ENCODE measurements at regions not wholly inside any gene's neighbourhood (a gene's known extent, or its start where the extent isn't known, plus 50 kb on each side); places are given as distances from the start of the nearest gene placed in this dataset.

DNA sequence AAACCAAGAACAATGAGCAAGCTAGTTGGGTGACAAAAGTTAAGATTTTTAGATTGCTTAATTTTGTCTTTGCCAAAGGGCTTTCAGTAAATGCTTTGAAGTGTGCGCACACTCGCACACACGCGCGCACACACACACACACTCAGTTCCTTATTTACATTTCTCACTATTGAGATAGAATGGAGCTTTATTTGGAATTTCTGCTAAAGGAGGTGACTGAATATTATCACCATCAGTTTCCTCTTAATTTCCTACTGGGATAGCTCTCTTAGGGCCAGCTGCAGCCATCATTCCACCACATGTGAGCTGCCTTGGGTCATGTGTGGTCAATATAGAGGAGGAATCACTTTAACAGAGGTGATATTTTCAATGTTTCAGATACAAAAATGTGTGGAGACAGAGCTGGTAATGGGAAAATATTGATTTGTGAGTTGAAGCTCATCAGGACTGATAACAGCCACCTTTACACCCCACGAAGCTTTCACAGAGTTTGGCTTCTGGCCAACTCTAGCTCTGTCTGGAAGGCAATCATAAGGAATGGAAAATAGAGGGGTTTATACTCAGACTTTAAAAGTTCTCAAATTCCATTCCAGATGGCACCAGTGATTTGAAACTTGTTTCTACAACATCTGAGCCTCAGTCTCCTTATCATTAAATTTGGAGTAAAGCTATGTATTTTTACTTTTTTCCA, 99.9 kb downstream of the MACIR start:
- no peaks in the 10 kb centered on the region for H3K4me1 ChIP-seq
- H3K27ac ChIP-seq, result no peak overlapping the region
- in situ Hi-C loops (cut with MboI; ENCODE audit: low sequenced_read_pairs in 4 of 4) (no loop called here), intact Hi-C loops (cut with DNase I; ENCODE audit: low total_unique reads) (no loop called here)
- TF ChIP-seq, protein P1, sequence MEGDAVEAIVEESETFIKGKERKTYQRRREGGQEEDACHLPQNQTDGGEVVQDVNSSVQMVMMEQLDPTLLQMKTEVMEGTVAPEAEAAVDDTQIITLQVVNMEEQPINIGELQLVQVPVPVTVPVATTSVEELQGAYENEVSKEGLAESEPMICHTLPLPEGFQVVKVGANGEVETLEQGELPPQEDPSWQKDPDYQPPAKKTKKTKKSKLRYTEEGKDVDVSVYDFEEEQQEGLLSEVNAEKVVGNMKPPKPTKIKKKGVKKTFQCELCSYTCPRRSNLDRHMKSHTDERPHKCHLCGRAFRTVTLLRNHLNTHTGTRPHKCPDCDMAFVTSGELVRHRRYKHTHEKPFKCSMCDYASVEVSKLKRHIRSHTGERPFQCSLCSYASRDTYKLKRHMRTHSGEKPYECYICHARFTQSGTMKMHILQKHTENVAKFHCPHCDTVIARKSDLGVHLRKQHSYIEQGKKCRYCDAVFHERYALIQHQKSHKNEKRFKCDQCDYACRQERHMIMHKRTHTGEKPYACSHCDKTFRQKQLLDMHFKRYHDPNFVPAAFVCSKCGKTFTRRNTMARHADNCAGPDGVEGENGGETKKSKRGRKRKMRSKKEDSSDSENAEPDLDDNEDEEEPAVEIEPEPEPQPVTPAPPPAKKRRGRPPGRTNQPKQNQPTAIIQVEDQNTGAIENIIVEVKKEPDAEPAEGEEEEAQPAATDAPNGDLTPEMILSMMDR (IDR thresholded peaks at IDR 0.05 in 4 of 5, conservative IDR thresholded peaks at IDR 0.05 in 1 of 5), result no peak
- no peak for TF ChIP-seq POLR2A (IDR thresholded peaks at IDR 0.05)
- H3K27me3 ChIP-seq, result no peaks in the 10 kb centered on the region
- H3K36me3 ChIP-seq, result no peaks in the 10 kb centered on the region
- H3K4me3 ChIP-seq, result no peak overlapping the region
- ATAC-seq (no peak), DNase-seq (no peak)
- no peaks in the 10 kb centered on the region for H3K9me3 ChIP-seq

DNA sequence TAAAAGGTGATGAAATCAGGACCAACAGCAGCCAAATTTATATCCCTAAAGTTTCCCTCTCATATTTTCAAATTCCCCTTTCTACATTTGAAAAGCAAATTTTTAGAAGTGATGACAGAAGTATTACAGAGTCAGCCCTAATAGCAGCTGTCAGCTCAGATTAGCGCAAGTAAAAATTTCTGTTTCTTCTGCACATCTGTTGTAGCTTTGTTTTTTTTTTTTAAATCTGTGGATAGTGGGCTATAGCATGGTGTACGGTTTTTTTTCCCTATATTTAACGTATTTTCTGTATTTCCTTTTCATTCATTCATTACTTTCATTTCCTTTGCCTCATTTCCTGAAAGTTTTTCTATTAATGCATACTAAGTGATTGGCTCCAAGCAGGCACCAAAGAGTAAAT, 99.1 kb downstream of the MACIR start:
- ATAC-seq, result no peak
- TF ChIP-seq, protein P1 (IDR thresholded peaks at IDR 0.05 in 4 of 5, conservative IDR thresholded peaks at IDR 0.05 in 1 of 5), result no peak
- TF ChIP-seq POLR2A (IDR thresholded peaks at IDR 0.05), result no peak
- intact Hi-C loops (cut with DNase I; ENCODE audit: low total_unique reads) (no loop called here), in situ Hi-C loops (cut with MboI; ENCODE audit: low sequenced_read_pairs in 4 of 4) (no loop called here)
- no peak overlapping the region for H3K27ac ChIP-seq
- H3K27me3 ChIP-seq, result no peaks in the 10 kb centered on the region
- DNase-seq, result no peak
- no peak overlapping the region for H3K4me3 ChIP-seq
- H3K36me3 ChIP-seq, result no peaks in the 10 kb centered on the region
- H3K9me3 ChIP-seq, result no peaks in the 10 kb centered on the region
- H3K4me1 ChIP-seq, result no peaks in the 10 kb centered on the region

DNA sequence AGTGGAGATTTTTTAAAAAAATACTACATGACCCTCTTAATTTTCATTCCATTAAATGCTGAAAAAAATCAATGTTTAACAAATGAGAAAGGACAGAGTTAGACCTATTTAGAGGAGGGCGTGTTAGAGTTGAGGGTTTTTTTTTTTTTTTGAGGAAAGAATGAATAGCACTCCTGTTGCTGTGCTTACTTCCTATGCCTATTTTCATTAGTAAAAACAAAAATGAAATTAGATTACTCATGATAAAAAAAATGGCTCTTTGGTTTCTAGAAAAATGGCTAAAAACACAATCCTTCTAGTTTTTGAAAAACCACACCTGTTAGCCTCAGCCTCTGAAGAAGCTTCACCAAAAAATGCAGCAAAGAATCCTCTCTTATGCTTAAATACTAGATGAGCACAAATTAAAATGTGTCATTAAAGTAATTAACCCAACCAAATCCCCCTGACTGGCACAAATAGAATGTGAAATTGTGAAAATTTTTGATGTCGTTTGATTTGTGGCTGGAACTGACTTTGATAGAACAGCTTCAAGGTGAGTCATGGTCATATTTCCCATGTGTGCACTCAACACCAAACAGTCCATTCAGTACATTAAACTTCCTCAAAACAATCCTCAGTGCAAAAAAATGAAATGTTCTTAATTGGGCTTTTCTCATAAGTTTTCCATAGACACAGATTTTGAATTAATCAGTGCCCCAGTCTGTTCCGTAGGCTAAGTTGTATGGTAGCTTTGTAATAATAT, 98.0 kb downstream of the MACIR start:
- no peak for ATAC-seq
- no peaks in the 10 kb centered on the region for H3K36me3 ChIP-seq
- no peaks in the 10 kb centered on the region for H3K9me3 ChIP-seq
- no peak overlapping the region for H3K27ac ChIP-seq
- no peaks in the 10 kb centered on the region for H3K4me1 ChIP-seq
- TF ChIP-seq, protein P1 (IDR thresholded peaks at IDR 0.05 in 4 of 5, conservative IDR thresholded peaks at IDR 0.05 in 1 of 5), result no peak
- TF ChIP-seq POLR2A (IDR thresholded peaks at IDR 0.05), result no peak
- no peak for DNase-seq
- H3K4me3 ChIP-seq, result no peak overlapping the region
- in situ Hi-C loops (cut with MboI; ENCODE audit: low sequenced_read_pairs in 4 of 4) (no loop called here), intact Hi-C loops (cut with DNase I; ENCODE audit: low total_unique reads) (no loop called here)
- H3K27me3 ChIP-seq, result no peaks in the 10 kb centered on the region

- in situ Hi-C loops (cut with MboI; ENCODE audit: low sequenced_read_pairs in 4 of 4) (no loop called here), intact Hi-C loops (cut with DNase I; ENCODE audit: low total_unique reads) (no loop called here)
- Histone ChIP-seq H3K9me3 (no peaks in the 10 kb centered on the region), H3K27ac (no peak overlapping the region), H3K4me1 (no peaks in the 10 kb centered on the region), H3K4me3 (no peak overlapping the region), H3K36me3 (no peaks in the 10 kb centered on the region), H3K27me3 (no peaks in the 10 kb centered on the region)
- ATAC-seq (no peak), DNase-seq (no peak)
- TF ChIP-seq, protein P1 (IDR thresholded peaks at IDR 0.05 in 4 of 5, conservative IDR thresholded peaks at IDR 0.05 in 1 of 5), result no peak
- TF ChIP-seq POLR2A (IDR thresholded peaks at IDR 0.05), result no peak
Measured at GRCh38 chr5:103355579-103355978, 97.0 kb downstream of the MACIR start.

Data from gastrocnemius medialis (tissue), 4 donors.